ENCODE measurements at regions not wholly inside any gene's neighbourhood (a gene's known extent, or its start where the extent isn't known, plus 50 kb on each side); places are given as distances from the start of the nearest gene placed in this dataset.

DNA sequence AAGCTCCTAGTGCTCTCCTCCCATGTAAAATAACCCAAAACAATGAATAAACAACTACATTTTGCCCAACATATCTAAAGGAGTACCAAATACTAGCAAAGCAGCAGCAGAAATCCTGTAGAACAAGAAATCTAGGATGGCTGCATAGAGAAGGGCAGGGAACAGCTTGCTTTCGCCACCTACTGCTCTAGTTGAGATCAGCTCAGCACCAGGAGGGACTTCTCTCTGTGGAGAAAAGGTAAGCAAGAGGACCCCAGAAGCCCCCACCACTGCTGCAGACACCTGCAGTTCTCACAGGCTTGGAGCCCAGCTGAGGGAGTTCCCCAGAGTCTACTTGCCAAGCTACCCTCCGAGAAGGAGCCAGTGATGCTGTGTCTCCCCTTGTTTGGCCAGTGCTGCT lies 243.0 kb upstream of the CHST9 start:
- DNase-seq (ENCODE audit: low read depth, low spot score): no peak
- POLR2A ChIA-PET: no interaction called here
- CTCF ChIA-PET: no interaction called here

DNA sequence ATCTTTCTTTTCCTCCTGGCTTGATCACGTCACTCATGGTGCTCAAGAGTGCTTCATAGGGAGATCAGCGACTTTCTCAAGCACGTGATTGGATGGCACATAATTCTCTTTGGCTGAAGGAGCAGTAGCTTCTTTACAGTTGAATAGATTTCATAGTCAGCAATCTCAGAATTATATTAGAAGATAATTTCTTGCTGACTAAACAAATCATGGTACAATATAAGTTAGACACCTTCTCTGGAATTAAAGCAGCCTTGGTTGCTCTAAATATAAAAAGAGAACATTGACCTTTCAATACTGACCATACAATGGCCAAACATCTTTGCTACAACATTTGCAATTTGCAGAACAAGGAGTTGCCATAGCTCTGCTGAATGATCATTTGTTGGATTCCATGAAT lies 238.5 kb upstream of the CHST9 start:
- CTCF ChIA-PET: no interaction called here
- POLR2A ChIA-PET: no interaction called here
- H3K4me3 ChIP-seq (ENCODE audit: low read depth, low read length): no peak overlapping the region
- DNase-seq (ENCODE audit: low read depth, low spot score): no peak
- TF ChIP-seq, protein P1, sequence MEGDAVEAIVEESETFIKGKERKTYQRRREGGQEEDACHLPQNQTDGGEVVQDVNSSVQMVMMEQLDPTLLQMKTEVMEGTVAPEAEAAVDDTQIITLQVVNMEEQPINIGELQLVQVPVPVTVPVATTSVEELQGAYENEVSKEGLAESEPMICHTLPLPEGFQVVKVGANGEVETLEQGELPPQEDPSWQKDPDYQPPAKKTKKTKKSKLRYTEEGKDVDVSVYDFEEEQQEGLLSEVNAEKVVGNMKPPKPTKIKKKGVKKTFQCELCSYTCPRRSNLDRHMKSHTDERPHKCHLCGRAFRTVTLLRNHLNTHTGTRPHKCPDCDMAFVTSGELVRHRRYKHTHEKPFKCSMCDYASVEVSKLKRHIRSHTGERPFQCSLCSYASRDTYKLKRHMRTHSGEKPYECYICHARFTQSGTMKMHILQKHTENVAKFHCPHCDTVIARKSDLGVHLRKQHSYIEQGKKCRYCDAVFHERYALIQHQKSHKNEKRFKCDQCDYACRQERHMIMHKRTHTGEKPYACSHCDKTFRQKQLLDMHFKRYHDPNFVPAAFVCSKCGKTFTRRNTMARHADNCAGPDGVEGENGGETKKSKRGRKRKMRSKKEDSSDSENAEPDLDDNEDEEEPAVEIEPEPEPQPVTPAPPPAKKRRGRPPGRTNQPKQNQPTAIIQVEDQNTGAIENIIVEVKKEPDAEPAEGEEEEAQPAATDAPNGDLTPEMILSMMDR (IDR thresholded peaks at IDR 0.05; ENCODE audit: insufficient read depth, low read length, missing control alignments): no peak

More for the DNA sequence above, 243.0 kb upstream of the CHST9 start:
- TF ChIP-seq, protein P1 (IDR thresholded peaks at IDR 0.05; ENCODE audit: insufficient read depth, low read length, missing control alignments): no peak
- H3K4me3 ChIP-seq (ENCODE audit: low read depth, low read length): no peak overlapping the region

DNA sequence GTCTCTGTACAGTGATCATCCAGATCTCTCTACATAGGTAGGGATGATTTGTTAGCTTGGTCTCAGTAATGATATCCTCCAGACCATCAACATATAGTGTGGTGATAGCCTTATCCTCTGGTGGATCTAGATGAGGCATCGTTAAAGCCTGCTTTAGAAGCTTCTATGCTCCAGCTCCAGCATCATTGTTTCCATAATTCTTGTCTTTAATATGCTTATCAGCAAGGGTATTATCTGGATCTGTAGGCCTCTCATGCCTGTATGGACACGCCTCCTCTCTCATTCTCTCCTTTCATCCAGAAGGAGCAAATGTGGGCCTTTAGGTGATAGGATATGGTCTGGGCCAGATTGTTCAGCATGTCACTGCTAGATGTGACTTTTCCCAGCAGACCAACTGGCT lies 234.5 kb upstream of the CHST9 start:
- ChIA-PET CTCF (no interaction called here), POLR2A (no interaction called here)

DNA sequence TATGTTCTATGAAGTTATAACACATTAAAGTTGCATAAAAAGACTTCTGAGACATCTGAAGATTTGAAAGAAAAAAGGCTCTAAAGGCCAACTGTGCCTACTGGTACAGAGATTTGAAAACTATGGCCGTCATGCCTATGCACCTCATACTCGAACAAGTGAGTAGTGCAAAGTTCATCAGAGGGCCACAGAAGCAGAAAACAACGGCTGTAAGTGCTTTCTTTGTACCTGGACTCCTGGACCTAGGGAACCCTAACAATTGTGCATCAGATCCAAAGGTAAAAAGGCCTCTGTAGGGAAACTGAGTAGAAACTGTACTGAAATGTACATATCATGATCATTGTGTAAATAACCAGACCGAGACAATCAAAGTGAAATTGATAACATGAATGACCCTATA lies 230.4 kb upstream of the CHST9 start:
- TF ChIP-seq, protein P1 (IDR thresholded peaks at IDR 0.05; ENCODE audit: insufficient read depth, low read length, missing control alignments): no peak
- CTCF ChIA-PET: no interaction called here
- no peak for DNase-seq (ENCODE audit: low read depth, low spot score)
- POLR2A ChIA-PET: no interaction called here
- H3K4me3 ChIP-seq (ENCODE audit: low read depth, low read length): no peak overlapping the region

More for the DNA sequence above, 234.5 kb upstream of the CHST9 start:
- TF ChIP-seq, protein P1 (IDR thresholded peaks at IDR 0.05; ENCODE audit: insufficient read depth, low read length, missing control alignments): no peak
- DNase-seq (ENCODE audit: low read depth, low spot score): no peak
- no peak overlapping the region for H3K4me3 ChIP-seq (ENCODE audit: low read depth, low read length)

DNA sequence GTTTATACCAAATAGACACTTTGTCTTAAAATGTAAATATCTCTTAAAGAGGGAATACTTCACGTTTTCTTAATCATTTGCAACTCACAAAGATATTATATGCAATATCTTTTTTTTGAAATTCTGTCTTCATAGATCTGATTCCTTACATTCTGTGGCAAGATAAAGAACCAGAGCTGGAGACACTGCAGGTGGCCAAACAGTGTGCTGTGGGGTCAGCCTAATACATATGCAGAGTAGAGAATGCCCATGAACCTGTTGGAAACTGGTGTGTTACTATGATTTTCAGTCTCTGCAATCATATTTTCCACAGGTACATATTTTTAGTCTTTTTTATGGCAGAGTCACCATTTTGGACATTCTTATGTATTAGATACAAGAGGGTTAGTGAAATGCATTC lies 229.6 kb upstream of the CHST9 start:
- POLR2A ChIA-PET: no interaction called here
- TF ChIP-seq, protein P1 (IDR thresholded peaks at IDR 0.05; ENCODE audit: insufficient read depth, low read length, missing control alignments): no peak
- CTCF ChIA-PET: no interaction called here

DNA sequence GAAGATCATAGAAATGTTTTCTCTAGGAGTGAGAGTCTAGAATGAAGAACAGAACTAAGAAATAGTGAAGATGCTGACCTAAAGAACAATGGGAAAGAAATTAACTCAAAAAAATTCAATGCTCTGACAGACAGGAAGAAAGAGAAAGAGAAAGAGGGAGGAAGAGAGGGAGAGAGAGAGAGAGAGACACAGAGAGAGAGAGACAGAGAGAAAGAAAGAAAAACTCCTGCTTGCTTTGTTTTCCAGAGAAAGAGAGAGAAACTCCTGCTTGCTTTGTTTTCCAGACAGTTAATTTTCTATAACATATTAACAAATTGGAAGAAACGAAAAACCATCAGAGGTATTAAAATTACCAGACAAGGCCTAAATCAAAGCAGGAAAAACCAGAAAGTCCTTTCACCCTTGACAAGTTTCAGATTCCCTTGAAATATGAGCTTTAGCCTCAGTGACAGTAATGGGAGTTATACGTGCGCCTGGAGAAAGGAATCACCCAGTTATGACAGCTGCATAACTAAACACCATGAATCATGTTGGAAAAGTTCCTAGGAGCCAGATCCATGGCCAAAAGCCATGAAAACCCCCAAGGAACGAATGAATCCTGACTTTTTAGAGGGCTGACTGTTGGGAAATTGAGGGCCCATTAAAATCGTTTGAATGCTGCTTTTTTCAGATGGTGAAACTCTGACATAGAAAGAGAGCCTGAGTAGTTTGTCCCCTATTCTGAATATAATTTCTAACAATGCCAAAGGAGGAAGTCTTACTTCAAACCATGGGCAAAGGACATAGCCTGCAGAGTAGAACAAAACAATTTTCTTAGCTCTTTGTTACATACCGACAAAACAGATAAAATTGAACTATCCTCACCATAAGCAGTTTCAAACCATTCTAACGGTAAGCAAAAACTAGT lies 228.6 kb upstream of the CHST9 start:
- DNase-seq (ENCODE audit: low read depth, low spot score): no peak
- H3K4me3 ChIP-seq (ENCODE audit: low read depth, low read length): no peak overlapping the region
- ChIA-PET CTCF (no interaction called here), POLR2A (no interaction called here)
- TF ChIP-seq, protein P1 (IDR thresholded peaks at IDR 0.05; ENCODE audit: insufficient read depth, low read length, missing control alignments): no peak

More for the DNA sequence above, 229.6 kb upstream of the CHST9 start:
- no peak for DNase-seq (ENCODE audit: low read depth, low spot score)
- H3K4me3 ChIP-seq (ENCODE audit: low read depth, low read length): no peak overlapping the region

All from AG04449 (cell line).